Heart left ventricle (tissue), 16 donors: ENCODE measurements at regions not wholly inside any gene's neighbourhood (a gene's known extent, or its start where the extent isn't known, plus 50 kb on each side); places are given as distances from the start of the nearest gene placed in this dataset.

ENCODE experiments used
- ATAC-seq, 4 donors: fragments of 200-7000 bp; cut with Tn5 transposase; one replicate each; pipeline ENCODE4 v1.9.1; 2020 to 2022; ENCODE audit warnings: moderate library complexity in 4 of 4, mild to moderate bottlenecking in 3 of 4, moderate number of reproducible peaks in 1 of 4
- DNase-seq, 5 donors: peaks; one replicate each; pipeline ENCODE4 v3.0.0-alpha.2; 2020
- H3K27ac ChIP-seq, 12 donors: fragments of 200-600 bp; sonication (generic) in 4 of 12; one replicate each; pipeline versions ENCODE4 v1.5.0 to v1.8.0; 2016 to 2022; ENCODE audit warnings: mild to moderate bottlenecking in 2 of 12
- H3K27me3 ChIP-seq, 9 donors: fragments of 200-600 bp; sonication (generic) in 2 of 9; one replicate each; pipeline versions ENCODE4 v1.5.1 to v1.8.0; 2016 to 2022; ENCODE audit warnings: mild to moderate bottlenecking in 3 of 9
- H3K36me3 ChIP-seq, 9 donors: fragments of 200-600 bp; sonication (generic) in 2 of 9; one replicate each; pipeline versions ENCODE4 v1.5.0 to v1.8.0; 2018 to 2022; ENCODE audit warnings: mild to moderate bottlenecking in 2 of 9
- H3K4me1 ChIP-seq, 12 donors: fragments of 200-600 bp; sonication (generic) in 4 of 12; one replicate each; pipeline versions ENCODE4 v1.5.0 to v1.8.0; 2016 to 2022; ENCODE audit warnings: mild to moderate bottlenecking in 3 of 12
- H3K4me3 ChIP-seq, 12 donors: fragments of 200-600 bp; sonication (generic) in 4 of 12; one replicate each; pipeline versions ENCODE4 v1.5.0 to v1.8.0; 2017 to 2022; ENCODE audit warnings: mild to moderate bottlenecking in 9 of 12, moderate library complexity in 4 of 12
- H3K9me3 ChIP-seq, 12 donors: fragments of 200-600 bp; sonication (generic) in 4 of 12; one replicate each; pipeline versions ENCODE4 v1.5.0 to v1.8.0; 2016 to 2022; ENCODE audit warnings: mild to moderate bottlenecking in 1 of 12
- CTCF ChIP-seq, 12 donors: fragments of 200-600 bp; sonication (generic) in 4 of 12; IDR thresholded peaks; one replicate each; pipeline versions ENCODE4 v1.5.0 to v1.8.0; 2018 to 2022; ENCODE audit warnings: antibody characterized with exemption in 12 of 12, mild to moderate bottlenecking in 5 of 12
- POLR2A ChIP-seq, 2 donors: fragments of 450-650 bp; IDR thresholded peaks; one replicate each; pipeline ENCODE4 v1.6.1; 2017; ENCODE audit warnings: antibody characterized with exemption in 2 of 2, mild to moderate bottlenecking in 2 of 2, moderate library complexity in 2 of 2
- whole genome bisulfite sequencing, 4 donors: extraction: QIAGEN DNeasy Blood & Tissue Kit in 2 of 4; methylation state at CpG; one replicate each; pipeline versions ENCODE4 v1.1.5 to v1.1.7; 2013 to 2018; 5-methylcytosine and 5-hydroxymethylcytosine counted together
- intact Hi-C, 10 donors: fragments of 100-400 bp; cut with DNase I; formaldehyde crosslinking; loops; one replicate each; pipeline versions ENCODE4 v1.11.1 to v1.14.2; 2022
- donor health status: ischemic (EF 13 %, LVEDD 7.1; RV severe dilation, severe dysfunction).
- donor health status: healthy with polysubstance abuse.
- donor health status: DM: no; HTN: yes; CAD: no.
- donor health status: DM: no; HTN: no; CAD: no.
- donor health status: ischemic (EF 25% LVEDD 6.9; RV normal size, moderate dysfunction).
- donor health status: ischemic (EF 25% LVEDD 5.7; RV mildly dilated, moderate dysfunction).
- donor health status: healthy.
- donor health status: DM: yes; HTN: yes; CAD: no.
- donor health status: ischemic (EF 35%, LVEDD 5.7; RV mildly dilated, moderate dysfunction).
- donor health status: nonischemic (EF 11% LVEDD 7.7; RV severe dilation, severe dysfunction).
- donor health status: DM: yes; HTN: yes; CAD: no.
- donor health status: PGD.
- donor health status: ischemic (EF 29% LVEDD 5.4; RV normal size, mild dysfunction).
- donor health status: nonischemic (EF 23%, LVEDD 6.1; RV moderate dilation, normal function).

DNA sequence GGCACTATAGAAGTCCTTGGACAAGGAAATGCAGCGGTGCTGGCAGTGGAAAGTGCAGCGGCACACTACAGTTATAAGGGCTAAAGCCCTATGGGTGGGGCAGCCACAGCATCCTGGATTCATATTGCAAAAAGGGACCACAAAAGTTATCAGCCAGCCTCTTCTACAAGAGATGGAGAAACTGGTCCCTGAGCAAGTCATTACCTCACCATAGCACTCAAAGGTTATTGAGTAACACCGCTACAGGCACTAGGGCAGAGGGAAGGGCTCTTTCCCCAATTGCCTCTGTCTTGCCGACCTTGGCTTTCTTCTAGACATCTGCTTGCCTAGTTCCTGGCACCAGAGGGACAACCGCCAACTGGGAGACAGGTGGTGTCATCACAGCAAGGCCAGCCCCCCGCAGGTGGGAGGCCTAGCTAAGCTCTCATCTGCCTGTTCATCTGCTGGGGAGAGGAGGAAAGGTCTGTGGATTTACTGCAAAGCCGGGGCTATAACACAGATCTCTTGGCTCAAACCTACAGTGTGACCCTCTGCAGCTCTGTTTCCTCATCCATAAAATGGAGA is 600.0 kb downstream of the BCOR start:
- no peak overlapping the region for H3K27ac ChIP-seq
- peaks cover 0 to 22% (median 0%) of the 10 kb centered on the region in 9 donors for H3K27me3 ChIP-seq
- no peak overlapping the region for H3K4me3 ChIP-seq
- no peak for DNase-seq
- no peaks in the 10 kb centered on the region for H3K9me3 ChIP-seq
- no peaks in the 10 kb centered on the region for H3K4me1 ChIP-seq
- 73 to 89% (median 82%) methylated on average over 7 of the region's 7 CpGs for WGBS, 4 donors
- TF ChIP-seq POLR2A (IDR thresholded peaks at IDR 0.05) (no peak), CTCF (IDR thresholded peaks at IDR 0.05) (no peak)
- intact Hi-C loops, result no loop called here
- no peak for ATAC-seq
- H3K36me3 ChIP-seq, result no peaks in the 10 kb centered on the region

- ATAC-seq (no peak), DNase-seq (no peak)
- no peak for TF ChIP-seq CTCF (IDR thresholded peaks at IDR 0.05)
- no peak for TF ChIP-seq POLR2A (IDR thresholded peaks at IDR 0.05)
- Histone ChIP-seq H3K4me3 (no peak overlapping the region), H3K9me3 (no peaks in the 10 kb centered on the region), H3K36me3 (no peaks in the 10 kb centered on the region), H3K27me3 (peaks cover 0 to 22% (median 0%) of the 10 kb centered on the region in 9 donors), H3K27ac (no peak overlapping the region), H3K4me1 (no peaks in the 10 kb centered on the region)
- intact Hi-C loops, result no loop called here
Measured at GRCh38 chrX:39499996-39500395, 597.8 kb downstream of the BCOR start.

- 82 to 95% (median 91%) methylated on average over 3 of the region's 3 CpGs for WGBS, 4 donors
- H3K36me3 ChIP-seq, result no peaks in the 10 kb centered on the region
- H3K27ac ChIP-seq, result no peak overlapping the region
- H3K4me3 ChIP-seq, result no peak overlapping the region
- no peaks in the 10 kb centered on the region for H3K9me3 ChIP-seq
- intact Hi-C loops, result no loop called here
- H3K4me1 ChIP-seq, result no peaks in the 10 kb centered on the region
- TF ChIP-seq POLR2A (IDR thresholded peaks at IDR 0.05), result no peak
- no peak for TF ChIP-seq CTCF (IDR thresholded peaks at IDR 0.05)
- DNase-seq (no peak), ATAC-seq (no peak)
- H3K27me3 ChIP-seq, result peaks cover 0 to 22% (median 0%) of the 10 kb centered on the region in 9 donors
Measured at GRCh38 chrX:39501822-39502221, 595.9 kb downstream of the BCOR start.

DNA sequence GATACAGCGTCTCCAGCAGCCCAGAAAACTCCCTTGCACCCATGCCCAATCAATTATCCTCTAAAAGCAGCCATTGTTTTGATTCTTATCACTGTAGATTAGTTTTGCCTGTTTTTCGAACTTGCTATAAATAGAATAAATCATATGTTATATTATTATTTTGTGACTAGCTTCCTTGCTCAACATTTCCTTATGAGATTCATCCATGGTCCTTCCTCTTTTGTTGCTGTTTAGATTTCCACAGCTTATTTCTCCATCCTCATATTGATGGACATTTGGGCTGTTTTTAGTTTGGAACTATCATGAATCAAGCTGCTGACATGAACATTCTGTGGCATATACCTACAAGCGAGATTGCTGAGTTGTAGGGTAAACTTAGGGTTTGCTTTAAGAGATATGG is 595.3 kb downstream of the BCOR start:
- intact Hi-C loops, result no loop called here
- no peak for ATAC-seq
- Histone ChIP-seq H3K9me3 (no peaks in the 10 kb centered on the region), H3K4me1 (no peaks in the 10 kb centered on the region), H3K27ac (no peak overlapping the region), H3K4me3 (no peak overlapping the region), H3K36me3 (no peaks in the 10 kb centered on the region), H3K27me3 (peaks cover 0 to 25% (median 0%) of the 10 kb centered on the region in 9 donors)
- 69 to 91% (median 81%) methylated on average over 3 of the region's 3 CpGs for WGBS, 4 donors
- no peak for DNase-seq
- TF ChIP-seq POLR2A (IDR thresholded peaks at IDR 0.05), result no peak
- TF ChIP-seq CTCF (IDR thresholded peaks at IDR 0.05), result no peak
